ENCODE measurements at regions not wholly inside any gene's neighbourhood (a gene's known extent, or its start where the extent isn't known, plus 50 kb on each side); places are given as distances from the start of the nearest gene placed in this dataset.

DNA sequence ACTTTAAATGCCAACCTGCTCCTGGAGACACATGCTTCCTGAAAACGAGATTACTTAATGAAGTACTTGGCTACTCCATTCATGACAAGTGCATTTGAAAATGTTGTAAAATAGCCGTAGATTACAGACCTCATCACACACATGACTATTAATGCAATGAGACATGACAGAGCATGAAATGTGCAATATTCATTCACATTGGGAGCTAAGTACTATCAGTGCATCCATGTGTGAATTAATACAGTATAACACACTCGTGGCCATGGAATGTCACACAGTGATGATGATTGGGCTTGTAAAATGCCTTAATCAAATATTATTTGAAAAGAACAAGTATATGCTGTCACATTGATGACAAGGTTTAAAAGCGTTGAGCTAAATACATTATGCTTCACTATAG, 407.0 kb downstream of the AMY1C start:
- H3K27me3 ChIP-seq (ENCODE audit: insufficient read depth, low read length, poor library complexity, severe bottlenecking) = no peaks in the 10 kb centered on the region
- H3K4me1 ChIP-seq (ENCODE audit: insufficient read depth, low read length, poor library complexity, severe bottlenecking) = no peaks in the 10 kb centered on the region
- H3K36me3 ChIP-seq (ENCODE audit: insufficient read depth, low read length) = no peaks in the 10 kb centered on the region
- H3F3A ChIP-seq (ENCODE audit: low read depth) = no peaks in the 10 kb centered on the region
- H3K4me2 ChIP-seq (ENCODE audit: low read depth, low read length, poor library complexity, severe bottlenecking) = no peak overlapping the region
- H2AFZ ChIP-seq (ENCODE audit: low read length) = no peak overlapping the region
- H3K9me2 ChIP-seq (replicated peaks; ENCODE audit: low read depth, low read length) = no peaks in the 10 kb centered on the region
- no peaks in the 10 kb centered on the region for H3K9me3 ChIP-seq (ENCODE audit: insufficient read depth, low read depth, low read length)
- no peaks in the 10 kb centered on the region for H4K20me1 ChIP-seq (ENCODE audit: insufficient read depth, low read length, poor library complexity, severe bottlenecking)
- TF ChIP-seq, protein P1, sequence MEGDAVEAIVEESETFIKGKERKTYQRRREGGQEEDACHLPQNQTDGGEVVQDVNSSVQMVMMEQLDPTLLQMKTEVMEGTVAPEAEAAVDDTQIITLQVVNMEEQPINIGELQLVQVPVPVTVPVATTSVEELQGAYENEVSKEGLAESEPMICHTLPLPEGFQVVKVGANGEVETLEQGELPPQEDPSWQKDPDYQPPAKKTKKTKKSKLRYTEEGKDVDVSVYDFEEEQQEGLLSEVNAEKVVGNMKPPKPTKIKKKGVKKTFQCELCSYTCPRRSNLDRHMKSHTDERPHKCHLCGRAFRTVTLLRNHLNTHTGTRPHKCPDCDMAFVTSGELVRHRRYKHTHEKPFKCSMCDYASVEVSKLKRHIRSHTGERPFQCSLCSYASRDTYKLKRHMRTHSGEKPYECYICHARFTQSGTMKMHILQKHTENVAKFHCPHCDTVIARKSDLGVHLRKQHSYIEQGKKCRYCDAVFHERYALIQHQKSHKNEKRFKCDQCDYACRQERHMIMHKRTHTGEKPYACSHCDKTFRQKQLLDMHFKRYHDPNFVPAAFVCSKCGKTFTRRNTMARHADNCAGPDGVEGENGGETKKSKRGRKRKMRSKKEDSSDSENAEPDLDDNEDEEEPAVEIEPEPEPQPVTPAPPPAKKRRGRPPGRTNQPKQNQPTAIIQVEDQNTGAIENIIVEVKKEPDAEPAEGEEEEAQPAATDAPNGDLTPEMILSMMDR (conservative IDR thresholded peaks at IDR 0.05; ENCODE audit: low read length) = no peak
- TF ChIP-seq EZH2phosphoT487 (IDR thresholded peaks at IDR 0.05; ENCODE audit: borderline replicate concordance) = no peak
- no peak overlapping the region for H3K9ac ChIP-seq (ENCODE audit: low read depth, low read length, poor library complexity, severe bottlenecking)
- H3K4me3 ChIP-seq (ENCODE audit: low read length, poor library complexity, severe bottlenecking) = no peak overlapping the region
- H3K79me2 ChIP-seq (ENCODE audit: insufficient read depth, low read length) = no peaks in the 10 kb centered on the region

DNA sequence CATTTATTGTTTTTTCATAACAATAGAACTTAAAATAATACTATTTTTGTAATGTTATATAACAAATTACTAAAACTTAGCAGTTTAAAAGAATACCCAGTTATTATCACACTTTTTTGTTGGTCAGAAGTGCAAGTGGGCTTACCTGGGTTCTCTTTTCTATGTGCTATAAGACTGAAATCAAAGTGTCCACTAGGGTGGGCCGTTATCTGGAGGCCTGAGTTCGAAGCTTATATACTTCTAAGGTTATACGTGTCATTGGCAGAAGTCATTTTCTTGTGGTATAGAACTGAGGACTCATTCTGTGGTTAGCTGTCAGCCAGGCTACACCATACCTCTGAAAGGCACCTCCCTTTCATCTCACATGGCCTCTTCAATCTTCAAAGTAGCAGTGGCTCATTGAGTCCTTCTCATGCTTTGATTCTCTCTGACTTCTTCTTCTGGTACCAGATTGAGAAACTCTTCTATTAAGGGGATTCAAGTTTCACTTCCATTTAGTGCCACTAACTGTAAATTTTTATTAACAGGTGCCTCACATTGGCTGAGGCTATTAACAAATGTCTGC, 414.3 kb downstream of the AMY1C start:
- Histone ChIP-seq H3K27me3 (ENCODE audit: insufficient read depth, low read length, poor library complexity, severe bottlenecking) (no peaks in the 10 kb centered on the region), H3K4me1 (ENCODE audit: insufficient read depth, low read length, poor library complexity, severe bottlenecking) (no peaks in the 10 kb centered on the region), H3K4me2 (ENCODE audit: low read depth, low read length, poor library complexity, severe bottlenecking) (no peak overlapping the region), H3K9ac (ENCODE audit: low read depth, low read length, poor library complexity, severe bottlenecking) (no peak overlapping the region), H2AFZ (ENCODE audit: low read length) (no peak overlapping the region), H3K4me3 (ENCODE audit: low read length, poor library complexity, severe bottlenecking) (no peak overlapping the region), H3F3A (ENCODE audit: low read depth) (no peaks in the 10 kb centered on the region), H3K9me2 (replicated peaks; ENCODE audit: low read depth, low read length) (no peaks in the 10 kb centered on the region), H4K20me1 (ENCODE audit: insufficient read depth, low read length, poor library complexity, severe bottlenecking) (no peaks in the 10 kb centered on the region), H3K36me3 (ENCODE audit: insufficient read depth, low read length) (no peaks in the 10 kb centered on the region), H3K79me2 (ENCODE audit: insufficient read depth, low read length) (no peaks in the 10 kb centered on the region), H3K9me3 (ENCODE audit: insufficient read depth, low read depth, low read length) (no peaks in the 10 kb centered on the region)
- TF ChIP-seq EZH2phosphoT487 (IDR thresholded peaks at IDR 0.05; ENCODE audit: borderline replicate concordance) = no peak
- TF ChIP-seq, protein P1 (conservative IDR thresholded peaks at IDR 0.05; ENCODE audit: low read length) = no peak

DNA sequence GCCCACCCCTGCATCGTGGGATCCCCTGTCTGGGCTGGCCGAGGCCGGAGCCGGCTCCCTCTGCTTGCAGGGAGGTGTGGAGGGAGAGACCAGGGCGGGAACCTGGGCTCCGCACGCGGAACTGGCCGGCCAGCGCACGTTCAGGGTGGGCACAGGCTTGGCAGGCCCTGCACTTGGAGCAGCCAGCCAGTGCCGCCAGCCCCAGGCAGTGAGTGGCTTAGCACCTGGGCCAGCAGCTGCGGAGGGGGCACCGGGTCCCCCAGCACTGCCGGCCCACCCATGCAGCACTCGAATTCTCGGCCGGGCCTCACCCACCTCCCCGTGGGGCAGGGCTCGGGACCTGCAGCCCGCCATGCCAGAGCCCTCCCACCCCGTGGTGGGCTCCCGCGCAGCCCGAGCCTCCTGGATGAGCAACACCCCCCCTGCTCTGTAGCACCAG, 422.6 kb downstream of the AMY1C start:
- no peaks in the 10 kb centered on the region for H3K4me1 ChIP-seq (ENCODE audit: insufficient read depth, low read length, poor library complexity, severe bottlenecking)
- H3K79me2 ChIP-seq (ENCODE audit: insufficient read depth, low read length) = no peaks in the 10 kb centered on the region
- H3K36me3 ChIP-seq (ENCODE audit: insufficient read depth, low read length) = no peaks in the 10 kb centered on the region
- no peak overlapping the region for H2AFZ ChIP-seq (ENCODE audit: low read length)
- TF ChIP-seq, protein P1 (conservative IDR thresholded peaks at IDR 0.05; ENCODE audit: low read length) = no peak
- TF ChIP-seq EZH2phosphoT487 (IDR thresholded peaks at IDR 0.05; ENCODE audit: borderline replicate concordance) = no peak
- H3K9me3 ChIP-seq (ENCODE audit: insufficient read depth, low read depth, low read length) = no peaks in the 10 kb centered on the region
- H3K4me3 ChIP-seq (ENCODE audit: low read length, poor library complexity, severe bottlenecking) = no peak overlapping the region
- H3K4me2 ChIP-seq (ENCODE audit: low read depth, low read length, poor library complexity, severe bottlenecking) = no peak overlapping the region
- H3K27me3 ChIP-seq (ENCODE audit: insufficient read depth, low read length, poor library complexity, severe bottlenecking) = no peaks in the 10 kb centered on the region
- no peak overlapping the region for H3K9ac ChIP-seq (ENCODE audit: low read depth, low read length, poor library complexity, severe bottlenecking)
- H3K9me2 ChIP-seq (replicated peaks; ENCODE audit: low read depth, low read length) = no peaks in the 10 kb centered on the region
- no peaks in the 10 kb centered on the region for H3F3A ChIP-seq (ENCODE audit: low read depth)
- H4K20me1 ChIP-seq (ENCODE audit: insufficient read depth, low read length, poor library complexity, severe bottlenecking) = no peaks in the 10 kb centered on the region
